ENCODE measurements at regions not wholly inside any gene's neighbourhood (a gene's known extent, or its start where the extent isn't known, plus 50 kb on each side); places are given as distances from the start of the nearest gene placed in this dataset.
"Not testable (repeated sequence)": the region's sequence is repeated elsewhere in the genome, so short reads cannot be mapped to it uniquely, and the experiment has no call there.

- no peaks in the 10 kb centered on the region for H3K27me3 ChIP-seq (ENCODE audit: control insufficient read depth, insufficient read depth, low read length)
Observed at GRCh38 chr21:19181604-19182140, 778.1 kb upstream of the TMPRSS15 start.

GRCh38 chr21:19197950-19198349, 794.4 kb upstream of the TMPRSS15 start:
- DNase-seq (ENCODE audit: low read depth): no peak
- H3K27me3 ChIP-seq (ENCODE audit: control insufficient read depth, insufficient read depth, low read length): no peaks in the 10 kb centered on the region
- no peak overlapping the region for H3K4me3 ChIP-seq (ENCODE audit: low read depth, low read length)
- TF ChIP-seq, protein P1, sequence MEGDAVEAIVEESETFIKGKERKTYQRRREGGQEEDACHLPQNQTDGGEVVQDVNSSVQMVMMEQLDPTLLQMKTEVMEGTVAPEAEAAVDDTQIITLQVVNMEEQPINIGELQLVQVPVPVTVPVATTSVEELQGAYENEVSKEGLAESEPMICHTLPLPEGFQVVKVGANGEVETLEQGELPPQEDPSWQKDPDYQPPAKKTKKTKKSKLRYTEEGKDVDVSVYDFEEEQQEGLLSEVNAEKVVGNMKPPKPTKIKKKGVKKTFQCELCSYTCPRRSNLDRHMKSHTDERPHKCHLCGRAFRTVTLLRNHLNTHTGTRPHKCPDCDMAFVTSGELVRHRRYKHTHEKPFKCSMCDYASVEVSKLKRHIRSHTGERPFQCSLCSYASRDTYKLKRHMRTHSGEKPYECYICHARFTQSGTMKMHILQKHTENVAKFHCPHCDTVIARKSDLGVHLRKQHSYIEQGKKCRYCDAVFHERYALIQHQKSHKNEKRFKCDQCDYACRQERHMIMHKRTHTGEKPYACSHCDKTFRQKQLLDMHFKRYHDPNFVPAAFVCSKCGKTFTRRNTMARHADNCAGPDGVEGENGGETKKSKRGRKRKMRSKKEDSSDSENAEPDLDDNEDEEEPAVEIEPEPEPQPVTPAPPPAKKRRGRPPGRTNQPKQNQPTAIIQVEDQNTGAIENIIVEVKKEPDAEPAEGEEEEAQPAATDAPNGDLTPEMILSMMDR (IDR thresholded peaks at IDR 0.05; ENCODE audit: insufficient read depth, low read length, poor library complexity, severe bottlenecking): no peak
- no peaks in the 10 kb centered on the region for H3K36me3 ChIP-seq (ENCODE audit: control insufficient read depth, insufficient read depth, low read length)

More at GRCh38 chr21:19181604-19182140, 778.1 kb upstream of the TMPRSS15 start:
- Histone ChIP-seq H3K4me3 (ENCODE audit: low read depth, low read length) (no peak overlapping the region), H3K36me3 (ENCODE audit: control insufficient read depth, insufficient read depth, low read length) (no peaks in the 10 kb centered on the region)
- no peak for DNase-seq (ENCODE audit: low read depth)
- TF ChIP-seq, protein P1 (IDR thresholded peaks at IDR 0.05; ENCODE audit: insufficient read depth, low read length, poor library complexity, severe bottlenecking): no peak

GRCh38 chr21:19198801-19199200, 795.2 kb upstream of the TMPRSS15 start:
- H3K27me3 ChIP-seq (ENCODE audit: control insufficient read depth, insufficient read depth, low read length): no peaks in the 10 kb centered on the region
- H3K4me3 ChIP-seq (ENCODE audit: low read depth, low read length): no peak overlapping the region
- H3K36me3 ChIP-seq (ENCODE audit: control insufficient read depth, insufficient read depth, low read length): no peaks in the 10 kb centered on the region
- DNase-seq (ENCODE audit: low read depth): peak; percentile 55
- TF ChIP-seq, protein P1 (IDR thresholded peaks at IDR 0.05; ENCODE audit: insufficient read depth, low read length, poor library complexity, severe bottlenecking): no peak

GRCh38 chr21:19218163-19218562, 814.6 kb upstream of the TMPRSS15 start:
- TF ChIP-seq, protein P1 (IDR thresholded peaks at IDR 0.05; ENCODE audit: insufficient read depth, low read length, poor library complexity, severe bottlenecking): no peak
- no peaks in the 10 kb centered on the region for H3K36me3 ChIP-seq (ENCODE audit: control insufficient read depth, insufficient read depth, low read length)
- H3K4me3 ChIP-seq (ENCODE audit: low read depth, low read length): no peak overlapping the region
- no peaks in the 10 kb centered on the region for H3K27me3 ChIP-seq (ENCODE audit: control insufficient read depth, insufficient read depth, low read length)
- DNase-seq (ENCODE audit: low read depth): no peak

- H3K4me3 ChIP-seq (ENCODE audit: low read depth, low read length): no peak overlapping the region
- DNase-seq (ENCODE audit: low read depth): no peak
- no peaks in the 10 kb centered on the region for H3K27me3 ChIP-seq (ENCODE audit: control insufficient read depth, insufficient read depth, low read length)
- H3K36me3 ChIP-seq (ENCODE audit: control insufficient read depth, insufficient read depth, low read length): no peaks in the 10 kb centered on the region
- TF ChIP-seq, protein P1 (IDR thresholded peaks at IDR 0.05; ENCODE audit: insufficient read depth, low read length, poor library complexity, severe bottlenecking): no peak
Observed at GRCh38 chr21:19224090-19224489, 820.5 kb upstream of the TMPRSS15 start.

DNA sequence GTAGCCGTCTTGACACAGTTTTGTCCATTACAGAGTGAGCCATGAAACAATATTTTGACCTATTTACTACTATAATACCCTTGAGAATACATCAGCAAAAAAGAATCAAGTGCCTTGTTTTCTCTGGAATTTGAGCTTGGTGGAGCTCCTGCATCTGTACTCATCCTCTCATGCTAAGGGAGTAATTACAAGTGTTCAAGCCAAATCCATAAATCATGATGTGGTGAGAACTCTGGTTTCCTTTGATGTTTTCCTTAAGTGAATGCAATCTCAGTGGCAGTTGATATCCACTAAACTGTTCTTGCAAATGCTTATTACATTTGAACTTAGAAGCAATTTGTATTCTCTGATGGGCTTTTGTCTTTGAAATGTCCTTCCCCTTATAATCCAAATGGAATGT, 824.6 kb upstream of the TMPRSS15 start:
- TF ChIP-seq, protein P1 (IDR thresholded peaks at IDR 0.05; ENCODE audit: insufficient read depth, low read length, poor library complexity, severe bottlenecking): no peak
- DNase-seq (ENCODE audit: low read depth): peak; percentile 9
- no peak overlapping the region for H3K4me3 ChIP-seq (ENCODE audit: low read depth, low read length)

DNA sequence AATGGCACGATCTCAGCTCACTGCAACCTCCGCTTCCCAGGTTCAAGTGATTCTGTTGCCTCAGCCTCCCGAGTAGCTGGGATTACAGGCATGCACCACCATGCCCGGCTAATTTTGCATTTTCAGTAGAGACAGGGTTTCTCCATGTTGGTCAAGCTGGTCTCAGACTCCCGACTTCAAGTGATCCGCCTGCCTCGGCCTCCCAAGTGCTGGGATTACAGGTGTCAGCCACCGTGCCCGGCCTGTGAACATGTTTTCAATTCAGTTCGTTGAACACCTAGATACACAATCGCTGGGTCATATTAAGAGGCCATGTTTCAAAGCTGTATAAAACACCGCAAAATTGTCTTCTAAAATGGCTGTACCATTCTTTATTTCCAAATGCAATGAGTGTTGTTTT, 830.3 kb upstream of the TMPRSS15 start:
- DNase-seq (ENCODE audit: low read depth); H3K36me3 ChIP-seq (ENCODE audit: control insufficient read depth, insufficient read depth, low read length); H3K4me3 ChIP-seq (ENCODE audit: low read depth, low read length); H3K27me3 ChIP-seq (ENCODE audit: control insufficient read depth, insufficient read depth, low read length): not testable (repeated sequence)

More for the DNA sequence above, 824.6 kb upstream of the TMPRSS15 start:
- H3K27me3 ChIP-seq (ENCODE audit: control insufficient read depth, insufficient read depth, low read length): no peaks in the 10 kb centered on the region
- H3K36me3 ChIP-seq (ENCODE audit: control insufficient read depth, insufficient read depth, low read length): no peaks in the 10 kb centered on the region
